ENCODE measurements at regions not wholly inside any gene's neighbourhood (a gene's known extent, or its start where the extent isn't known, plus 50 kb on each side); places are given as distances from the start of the nearest gene placed in this dataset.
A peak's percentile ranks its signal among the peaks of the same experiment; 100 is the strongest.

- no peak for DNase-seq
Observed at GRCh38 chr10:20963721-20964595, 66.8 kb upstream of the NEBL start.

- no peak for DNase-seq
Observed at GRCh38 chr10:20963056-20963455, 65.9 kb upstream of the NEBL start.

GRCh38 chr10:20962165-20962564, 65.1 kb upstream of the NEBL start:
- DNase-seq: no peak

- DNase-seq: no peak
Observed at GRCh38 chr10:20959242-20959641, 62.1 kb upstream of the NEBL start.

- no peak for DNase-seq
Observed at GRCh38 chr10:20958764-20959163, 61.7 kb upstream of the NEBL start.

- DNase-seq: no peak
Observed at GRCh38 chr10:20958225-20958624, 61.1 kb upstream of the NEBL start.

GRCh38 chr10:20957744-20958143, 60.6 kb upstream of the NEBL start:
- no peak for DNase-seq

GRCh38 chr10:20956843-20957242, 59.7 kb upstream of the NEBL start:
- DNase-seq: peak; percentile 20

- no peak for DNase-seq
Observed at GRCh38 chr10:20955355-20955893, 58.3 kb upstream of the NEBL start.

- DNase-seq: no peak
Observed at GRCh38 chr10:20954519-20954918, 57.4 kb upstream of the NEBL start.

GRCh38 chr10:20953120-20953519, 56.0 kb upstream of the NEBL start:
- no peak for DNase-seq

GRCh38 chr10:20949967-20950366, 52.9 kb upstream of the NEBL start:
- DNase-seq: no peak

GRCh38 chr10:20948686-20949327, 51.7 kb upstream of the NEBL start:
- DNase-seq: no peak

Measured in inflammatory macrophage treated with lipopolysaccharide for 4 hours (primary cell).